H1 (cell line): ENCODE measurements at regions not wholly inside any gene's neighbourhood (a gene's known extent, or its start where the extent isn't known, plus 50 kb on each side); places are given as distances from the start of the nearest gene placed in this dataset.

ENCODE experiments used
- CHD7 ChIP-seq: fragments of 300-600 bp; sonication (generic); IDR thresholded peaks from 2 replicates; pipeline ENCODE4 v1.7.1; 2012; ENCODE audit warnings: low read length, moderate library complexity, mild to moderate bottlenecking, inconsistent platforms; ENCODE audit not compliant: insufficient replicate concordance
- E2F6 ChIP-seq: IDR thresholded peaks from 2 replicates; pipeline ENCODE4 v1.6.1; 2012; ENCODE audit warnings: inconsistent platforms
- SIRT6 ChIP-seq: IDR thresholded peaks from one replicate; pipeline ENCODE4 v1.7.1; 2012; ENCODE audit warnings: low read length, inconsistent platforms

DNA sequence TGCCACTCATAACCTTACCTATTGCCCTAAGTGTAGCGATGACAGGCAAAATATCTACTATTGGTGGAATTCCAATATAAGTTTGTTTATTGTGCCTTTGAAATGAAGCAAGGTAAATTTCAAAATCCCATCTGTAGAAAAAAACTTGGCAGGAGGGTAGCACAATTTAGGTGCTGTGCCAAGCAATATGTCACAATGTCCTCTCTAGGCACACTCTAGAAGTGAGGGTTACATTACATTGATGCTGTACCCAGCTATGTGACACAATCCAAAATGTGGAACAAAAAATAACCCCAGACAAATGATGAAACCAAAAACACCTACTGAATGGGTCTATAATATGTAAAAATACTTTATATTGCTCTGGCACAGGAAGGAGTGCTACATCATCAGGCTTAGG is 1050.8 kb upstream of the AMELY start (continued):
- no peak for TF ChIP-seq CHD7
- TF ChIP-seq E2F6: no peak
- no peak for TF ChIP-seq SIRT6
